Endodermal cell (in vitro differentiated cells): ENCODE measurements at regions not wholly inside any gene's neighbourhood (a gene's known extent, or its start where the extent isn't known, plus 50 kb on each side); places are given as distances from the start of the nearest gene placed in this dataset.
A peak's percentile ranks its signal among the peaks of the same experiment; 100 is the strongest.

ENCODE experiments used
- DNase-seq: peaks from one replicate; pipeline ENCODE4 v3.0.0-alpha.2; 2017
- H3K27ac ChIP-seq: 2 replicates; pipeline ENCODE4 v1.5.1; 2013; ENCODE audit warnings: mild to moderate bottlenecking, low read depth, low read length, moderate library complexity
- H3K27me3 ChIP-seq: 2 replicates; pipeline ENCODE4 v1.6.1; 2013; ENCODE audit warnings: mild to moderate bottlenecking, low read length, moderate library complexity; ENCODE audit not compliant: insufficient read depth, control insufficient read depth, poor library complexity, severe bottlenecking
- H3K36me3 ChIP-seq: 2 replicates; pipeline ENCODE4 v1.7.0; 2013; ENCODE audit warnings: mild to moderate bottlenecking, low read length, moderate library complexity; ENCODE audit not compliant: control insufficient read depth, insufficient read depth
- H3K4me1 ChIP-seq: one replicate; pipeline ENCODE4 v1.7.0; 2013; ENCODE audit warnings: low read length; ENCODE audit not compliant: control insufficient read depth, insufficient read depth
- H3K4me3 ChIP-seq: 2 replicates; pipeline ENCODE4 v1.5.1; 2013; ENCODE audit warnings: mild to moderate bottlenecking, low read length, moderate library complexity
- H3K9ac ChIP-seq: 2 replicates; pipeline ENCODE4 v1.6.1; 2013; ENCODE audit warnings: mild to moderate bottlenecking, low read length, moderate library complexity; ENCODE audit not compliant: poor library complexity, severe bottlenecking; ENCODE audit errors: extremely low read depth
- H3K9me3 ChIP-seq: 2 replicates; pipeline ENCODE4 v1.6.1; 2013; ENCODE audit warnings: mild to moderate bottlenecking, low read length, moderate library complexity; ENCODE audit not compliant: control insufficient read depth
- H3K27ac Mint-ChIP-seq: 2 replicates; pipeline ENCODE4 v1.8.0; 2020; ENCODE audit warnings: mixed read lengths
- H3K27me3 Mint-ChIP-seq: 2 replicates; pipeline ENCODE4 v1.8.0; 2021; ENCODE audit warnings: mild to moderate bottlenecking, mixed read lengths; ENCODE audit not compliant: insufficient read depth
- H3K36me3 Mint-ChIP-seq: 2 replicates; pipeline ENCODE4 v1.8.0; 2020; ENCODE audit warnings: low read depth, mixed read lengths
- H3K4me1 Mint-ChIP-seq: 2 replicates; pipeline ENCODE4 v1.8.0; 2020; ENCODE audit warnings: mixed read lengths
- H3K4me3 Mint-ChIP-seq: 2 replicates; pipeline ENCODE4 v1.8.0; 2020; ENCODE audit warnings: mild to moderate bottlenecking, moderate library complexity, mixed read lengths
- H3K9me3 Mint-ChIP-seq: 2 replicates; pipeline ENCODE4 v1.8.0; 2020; ENCODE audit warnings: mild to moderate bottlenecking, mixed read lengths
- CTCF ChIP-seq: fragments of 200-600 bp; sonication (generic); conservative IDR thresholded peaks from 2 replicates; pipeline ENCODE4 v1.5.0; 2021; ENCODE audit warnings: antibody characterized with exemption, mild to moderate bottlenecking
- WGBS, 2 experiments: methylation state at CpG; one replicate each; pipeline versions ENCODE4 v1.1.5 to v1.1.7; 2013; ENCODE audit warnings: missing lambda C conversion rate in 2 of 2, mixed read lengths in 1 of 2; ENCODE audit not compliant: insufficient coverage in 1 of 2, insufficient read length in 1 of 2; 5-methylcytosine and 5-hydroxymethylcytosine counted together

DNA sequence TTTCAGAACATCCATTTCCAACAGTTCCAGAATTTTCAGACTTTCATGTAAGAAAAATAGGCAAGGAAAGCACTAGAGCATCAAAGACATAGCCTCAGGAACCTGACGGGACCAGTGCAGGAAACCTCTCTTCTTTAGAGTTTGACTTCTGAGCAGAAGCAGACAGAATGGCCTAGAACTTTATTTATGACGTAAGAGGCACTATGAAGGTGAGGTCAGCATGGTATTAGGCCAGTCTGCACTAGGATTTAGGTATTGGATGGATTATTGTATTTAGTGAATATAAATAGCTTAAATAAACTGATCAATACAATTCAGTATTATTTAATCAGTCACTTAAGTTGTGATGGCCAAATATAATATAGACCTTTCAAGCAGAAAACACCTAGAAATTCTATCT, 117.6 kb downstream of the CYRIA start:
- H3K27me3 ChIP-seq = peaks cover 12% of the 10 kb centered on the region
- H3K4me1 Mint-ChIP-seq = no peaks in the 10 kb centered on the region
- H3K4me3 Mint-ChIP-seq = no peak overlapping the region
- H3K36me3 ChIP-seq = no peaks in the 10 kb centered on the region
- H3K4me1 ChIP-seq = no peaks in the 10 kb centered on the region
- H3K36me3 Mint-ChIP-seq = no peaks in the 10 kb centered on the region
- H3K27ac ChIP-seq = no peak overlapping the region
- peaks cover 4% of the 10 kb centered on the region for H3K27me3 Mint-ChIP-seq
- 85 to 100% methylated on average over 2 of the region's 2 CpGs for WGBS, 2 experiments
- no peak overlapping the region for H3K27ac Mint-ChIP-seq
- no peak overlapping the region for H3K4me3 ChIP-seq
- no peak for TF ChIP-seq CTCF
- H3K9ac ChIP-seq = no peak overlapping the region
- no peak for DNase-seq
- H3K9me3 Mint-ChIP-seq = no peaks in the 10 kb centered on the region
- H3K9me3 ChIP-seq = no peaks in the 10 kb centered on the region

GRCh38 chr2:16546128-16546754, 119.4 kb downstream of the CYRIA start:
- no peaks in the 10 kb centered on the region for H3K9me3 Mint-ChIP-seq
- Histone ChIP-seq H3K4me3 (no peak overlapping the region), H3K4me1 (no peaks in the 10 kb centered on the region), H3K36me3 (no peaks in the 10 kb centered on the region), H3K27ac (no peak overlapping the region), H3K9me3 (no peaks in the 10 kb centered on the region), H3K9ac (no peak overlapping the region), H3K27me3 (peaks cover 19% of the 10 kb centered on the region)
- no peaks in the 10 kb centered on the region for H3K36me3 Mint-ChIP-seq
- WGBS, 2 experiments = 67 to 73% methylated on average over 1 to 2 of the region's 2 CpGs
- peak; percentile 70 for DNase-seq
- H3K27ac Mint-ChIP-seq = no peak overlapping the region
- H3K27me3 Mint-ChIP-seq = peaks cover 4% of the 10 kb centered on the region
- no peak overlapping the region for H3K4me3 Mint-ChIP-seq
- no peak for TF ChIP-seq CTCF
- no peaks in the 10 kb centered on the region for H3K4me1 Mint-ChIP-seq

GRCh38 chr2:16538707-16539106, 126.9 kb downstream of the CYRIA start:
- Histone ChIP-seq H3K27me3 (peaks cover 7% of the 10 kb centered on the region), H3K9me3 (no peaks in the 10 kb centered on the region), H3K9ac (no peak overlapping the region), H3K4me3 (no peak overlapping the region), H3K27ac (no peak overlapping the region), H3K4me1 (no peaks in the 10 kb centered on the region), H3K36me3 (no peaks in the 10 kb centered on the region)
- DNase-seq = no peak
- no peaks in the 10 kb centered on the region for H3K27me3 Mint-ChIP-seq
- no peak for TF ChIP-seq CTCF
- H3K4me3 Mint-ChIP-seq = no peak overlapping the region
- no peaks in the 10 kb centered on the region for H3K36me3 Mint-ChIP-seq
- 60 to 80% methylated on average over 2 to 3 of the region's 3 CpGs for WGBS, 2 experiments
- H3K4me1 Mint-ChIP-seq = no peaks in the 10 kb centered on the region
- no peak overlapping the region for H3K27ac Mint-ChIP-seq
- H3K9me3 Mint-ChIP-seq = no peaks in the 10 kb centered on the region
